HG02588 (cell line): ENCODE measurements at regions not wholly inside any gene's neighbourhood (a gene's known extent, or its start where the extent isn't known, plus 50 kb on each side); places are given as distances from the start of the nearest gene placed in this dataset.
"Not testable (repeated sequence)": the region's sequence is repeated elsewhere in the genome, so short reads cannot be mapped to it uniquely, and the experiment has no call there.

Experiments used
- ATAC-seq: cut with Tn5 transposase; IDR thresholded peaks from one replicate; pipeline ENCODE4 v1.9.1; 2021; ENCODE audit warnings: mild to moderate bottlenecking, moderate library complexity; ENCODE audit not compliant: unreplicated experiment

- no peak for ATAC-seq
These were observed 642.5 kb upstream of the SGCD start for GRCh38 chr5:155684417-155684816.

DNA sequence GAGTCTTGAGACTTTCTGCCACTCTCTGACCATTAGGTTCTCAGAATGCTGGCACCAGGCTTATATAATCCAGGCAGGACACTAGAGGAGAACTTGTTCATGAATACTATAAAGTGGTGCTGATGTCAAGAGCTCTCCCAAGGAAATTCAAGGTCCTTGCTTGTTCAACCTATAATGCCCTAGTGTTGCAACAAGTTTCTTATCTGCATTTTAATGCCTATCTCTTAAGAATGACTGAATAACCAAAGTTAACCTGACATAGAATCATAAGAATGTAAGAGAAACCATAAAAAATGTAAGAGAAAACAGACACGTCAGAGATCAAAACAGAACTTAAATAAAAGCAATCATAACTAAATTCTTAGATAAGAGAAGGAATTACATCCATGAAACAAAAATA is 640.8 kb upstream of the SGCD start:
- ATAC-seq: no peak

- ATAC-seq: no peak
These were observed 637.6 kb upstream of the SGCD start for GRCh38 chr5:155689406-155689805.

- ATAC-seq: no peak
These were observed 630.6 kb upstream of the SGCD start for GRCh38 chr5:155696362-155696761.

GRCh38 chr5:155697236-155697635 is 629.7 kb upstream of the SGCD start:
- no peak for ATAC-seq

- ATAC-seq: no peak
These were observed 627.6 kb upstream of the SGCD start for GRCh38 chr5:155699385-155699784.

DNA sequence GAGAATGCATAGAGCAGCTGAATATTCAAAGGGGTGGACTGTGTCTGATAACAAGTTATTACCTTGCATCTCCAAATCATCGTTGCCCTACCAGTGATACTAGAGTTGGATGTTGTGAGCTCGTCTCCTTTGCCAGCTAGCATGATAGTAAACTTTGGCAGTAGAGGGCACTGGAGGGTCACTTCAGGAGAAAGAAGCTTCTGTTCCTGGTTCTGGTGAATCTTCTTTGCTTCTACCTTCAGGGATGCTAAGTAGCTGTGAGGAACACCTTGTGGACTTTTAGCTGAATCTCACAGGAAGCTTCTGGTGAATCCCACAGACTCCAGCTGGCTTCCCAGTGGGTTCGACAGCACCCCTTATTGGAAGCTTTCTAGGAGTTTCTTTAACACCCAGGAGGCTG is 626.6 kb upstream of the SGCD start:
- ATAC-seq: no peak

DNA sequence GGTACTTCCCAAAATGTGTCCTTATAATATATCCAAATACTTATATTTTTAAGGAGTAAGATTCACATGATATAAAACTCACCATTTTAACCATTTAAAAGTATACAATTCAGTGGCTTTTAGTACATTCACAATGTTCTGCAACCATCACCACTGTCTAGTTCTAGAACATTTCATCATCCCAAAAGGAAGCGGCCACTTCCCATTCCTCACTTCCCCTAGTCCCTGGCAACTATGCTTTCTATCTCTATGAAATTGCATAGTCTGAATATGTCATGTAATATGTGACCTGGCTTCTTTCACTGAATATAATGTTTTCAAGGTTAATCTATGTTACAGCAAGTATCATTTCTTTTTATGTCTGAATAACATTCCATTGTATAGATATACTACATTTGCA is 615.1 kb upstream of the SGCD start:
- no peak for ATAC-seq

GRCh38 chr5:155714435-155714834 is 612.5 kb upstream of the SGCD start:
- ATAC-seq: not testable (repeated sequence)

- ATAC-seq: no peak
These were observed 600.7 kb upstream of the SGCD start for GRCh38 chr5:155726267-155726666.

DNA sequence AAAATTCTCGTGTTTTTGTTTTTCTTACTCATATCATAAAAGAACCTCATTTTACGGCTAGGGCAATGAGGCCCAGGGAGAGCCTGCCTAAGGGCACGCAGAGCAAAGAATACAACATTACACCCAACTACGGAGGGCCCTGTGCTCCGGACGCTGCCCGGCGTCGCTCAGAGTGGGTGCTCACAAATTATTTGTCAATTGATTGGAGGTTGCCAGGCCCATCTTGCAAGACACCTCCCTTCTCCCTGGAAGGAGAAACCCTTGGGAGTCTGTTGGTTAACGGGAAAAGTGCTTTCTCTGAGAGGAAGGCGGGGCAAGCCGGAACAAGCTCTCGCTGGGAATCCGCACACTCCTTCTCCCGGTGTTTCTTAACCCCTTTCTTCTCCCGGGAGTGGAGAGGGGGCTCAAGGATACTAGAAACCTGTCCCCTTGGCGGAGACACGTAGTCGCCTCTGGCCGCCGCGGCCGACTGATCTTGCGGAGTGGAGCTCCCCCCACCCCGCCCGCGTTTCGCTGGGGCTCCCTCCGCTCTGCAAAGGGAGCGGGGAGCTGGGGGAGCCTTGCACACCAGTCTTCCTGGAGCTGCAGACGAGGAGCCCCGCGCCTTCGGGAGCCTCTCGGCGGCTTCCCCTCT is 599.3 kb upstream of the SGCD start:
- ATAC-seq: no peak

DNA sequence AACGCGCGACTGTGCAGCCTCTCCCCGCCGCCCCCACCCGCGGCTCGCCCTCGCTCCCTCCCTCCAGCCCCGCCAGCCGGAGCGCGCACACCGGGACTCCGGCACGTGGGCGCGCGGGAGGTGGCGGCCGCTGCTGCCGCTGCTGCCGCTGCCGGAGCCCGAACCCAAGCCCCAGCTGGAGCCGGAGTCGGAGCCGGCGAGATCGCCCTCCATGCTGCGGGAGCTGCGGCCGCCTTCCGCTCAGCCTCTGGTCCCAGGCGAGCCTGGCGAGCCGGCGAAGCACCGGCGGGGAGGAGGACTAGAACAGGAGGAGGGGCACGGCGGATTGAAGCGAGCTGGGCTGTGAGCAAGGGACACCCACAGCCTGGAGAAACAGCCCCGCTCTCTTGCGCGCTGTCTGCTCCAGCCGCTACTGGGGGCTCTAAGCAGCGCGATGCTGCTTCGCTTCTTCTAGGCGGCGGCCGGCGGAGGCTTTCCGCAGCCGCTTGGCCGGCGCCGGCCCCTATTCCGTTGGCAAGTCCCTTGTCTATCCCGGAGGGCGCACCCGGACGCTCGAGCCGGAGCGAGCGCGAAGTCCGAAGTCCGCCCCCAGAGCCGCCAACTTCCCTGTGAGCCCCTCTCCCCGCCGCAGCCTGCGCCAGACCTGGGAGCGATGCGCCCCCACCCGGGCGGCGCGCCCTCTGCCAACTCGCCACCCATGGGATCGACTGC is 598.7 kb upstream of the SGCD start:
- no peak for ATAC-seq

DNA sequence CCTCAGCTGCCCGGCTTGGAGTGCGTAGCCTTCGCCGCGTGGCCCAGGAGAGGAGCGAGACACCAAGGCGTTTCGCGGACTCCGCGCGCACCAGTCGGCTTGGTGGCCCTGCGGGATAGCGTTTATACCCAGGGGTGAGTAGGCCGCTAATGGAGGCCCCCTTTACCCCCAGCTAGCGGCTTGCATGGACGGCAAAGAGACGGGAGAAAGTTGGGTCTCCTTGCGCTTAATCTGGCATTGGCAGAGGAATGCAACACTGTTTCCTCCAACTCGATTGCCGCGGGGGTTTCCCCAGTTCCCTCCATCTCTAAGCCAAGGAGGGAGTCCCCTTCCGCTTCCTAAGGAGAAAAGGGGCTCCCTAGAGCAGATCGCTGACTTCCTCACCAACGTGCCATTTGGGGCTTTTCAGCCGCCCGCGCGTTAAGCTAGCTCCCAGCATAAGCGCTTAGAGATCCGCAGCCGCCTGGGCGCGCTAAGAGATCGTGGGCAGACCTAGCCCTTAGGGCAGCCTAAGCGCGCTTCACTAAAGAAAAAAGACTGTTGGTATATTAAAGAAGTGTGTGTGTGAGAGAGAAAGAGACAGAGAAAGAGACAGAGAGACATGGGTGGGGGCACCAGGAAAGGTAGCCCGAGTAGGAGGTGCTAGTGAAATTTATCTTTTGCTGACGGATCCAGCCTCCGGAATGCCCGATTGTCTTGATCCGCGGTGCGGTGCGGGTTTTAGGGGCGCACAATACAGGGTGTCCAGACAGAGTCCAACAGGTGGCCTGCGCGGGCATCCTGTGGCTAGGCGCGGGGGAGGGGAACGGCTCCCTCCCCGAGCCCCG is 597.9 kb upstream of the SGCD start:
- ATAC-seq: no peak

GRCh38 chr5:155729684-155730059 is 597.3 kb upstream of the SGCD start:
- no peak for ATAC-seq

GRCh38 chr5:155732587-155733376 is 594.2 kb upstream of the SGCD start:
- ATAC-seq: no peak

DNA sequence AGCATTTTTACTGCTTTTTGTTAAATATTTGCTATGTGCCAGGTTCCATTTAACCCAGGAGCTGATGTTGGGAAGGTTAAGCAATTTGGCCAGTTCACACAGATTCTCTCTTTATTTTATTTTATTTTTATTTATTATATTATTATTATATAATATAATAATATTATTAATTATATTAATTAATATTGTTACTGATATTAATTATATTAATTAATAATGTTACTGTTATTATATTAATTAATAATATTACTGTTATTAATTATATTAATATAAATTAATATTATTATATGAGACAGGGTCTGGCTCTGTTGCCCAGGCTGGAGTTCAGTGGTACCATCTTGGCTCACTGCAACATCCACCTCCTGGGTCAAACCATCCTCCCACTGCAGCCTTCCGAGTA is 593.0 kb upstream of the SGCD start:
- no peak for ATAC-seq

DNA sequence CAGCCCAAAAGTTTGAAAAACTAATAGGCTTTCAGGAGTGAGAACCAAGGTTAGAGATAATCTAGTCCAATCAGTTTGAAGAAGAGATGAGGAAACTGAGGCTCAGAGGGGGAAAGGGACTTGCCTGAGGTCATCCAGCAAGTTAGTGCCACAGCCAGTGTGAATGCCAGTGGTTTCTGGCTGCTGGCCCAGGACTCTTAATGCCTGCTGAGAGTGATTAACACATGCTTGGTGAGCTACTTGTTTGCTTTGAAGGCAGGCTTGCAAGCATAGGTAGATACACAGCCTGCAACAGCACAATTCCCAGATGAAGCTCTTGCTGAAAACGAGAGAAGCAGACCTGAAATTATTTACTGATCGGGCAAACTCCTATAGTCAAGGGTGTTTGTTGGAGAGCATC is 591.6 kb upstream of the SGCD start:
- no peak for ATAC-seq

DNA sequence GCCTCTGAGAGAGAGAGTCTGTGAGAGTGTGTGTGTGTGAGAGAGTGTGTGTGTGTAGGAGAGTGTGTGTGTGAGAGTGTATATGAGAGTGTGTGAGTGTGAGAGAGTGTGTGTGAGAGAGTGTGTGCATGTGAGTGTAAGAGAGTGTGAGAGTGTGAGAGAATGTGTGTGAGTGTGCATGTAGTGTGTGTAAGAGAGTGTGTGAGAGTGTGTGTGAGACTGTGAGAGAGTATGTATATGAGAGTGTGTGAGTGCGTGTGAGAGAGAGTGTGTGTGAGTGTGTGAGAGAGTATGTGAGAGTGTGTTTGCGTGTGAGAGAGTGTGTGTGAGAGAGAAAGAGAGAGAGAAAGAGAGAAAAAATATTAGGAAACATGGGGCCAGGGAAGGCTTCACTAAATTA is 588.3 kb upstream of the SGCD start:
- ATAC-seq: no peak

DNA sequence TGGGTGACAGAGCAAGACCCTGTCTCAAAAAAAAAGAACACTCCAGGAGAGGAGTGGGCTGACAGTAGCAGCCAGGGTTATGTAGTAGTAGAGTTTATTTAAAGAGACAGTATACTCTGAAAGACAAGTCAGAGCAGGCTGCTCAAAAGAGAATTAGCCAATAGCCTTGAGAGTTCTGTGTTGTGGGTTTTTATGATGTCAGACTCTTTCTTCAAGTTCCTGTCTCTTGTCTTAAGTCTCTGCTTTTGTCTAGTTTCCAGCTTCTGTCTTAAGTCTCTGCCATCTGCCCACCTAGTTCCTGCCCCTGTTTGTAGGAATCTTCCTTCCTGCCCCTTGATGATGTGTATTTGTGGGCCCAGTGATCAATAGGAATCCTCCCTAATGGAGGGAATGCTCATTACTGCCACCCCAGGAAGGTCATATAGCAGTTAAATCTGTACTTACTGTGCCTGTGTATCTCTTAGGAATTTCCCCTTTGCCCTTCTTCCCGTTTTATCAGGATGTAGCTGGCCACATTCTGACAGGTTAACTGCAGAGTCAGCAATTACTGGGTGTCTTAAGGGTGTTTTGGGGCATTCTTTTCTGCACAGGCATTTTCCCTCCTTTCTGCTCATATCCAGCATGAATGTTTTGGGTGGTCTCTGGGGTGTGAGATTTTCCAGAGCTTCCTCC is 580.5 kb upstream of the SGCD start:
- ATAC-seq: no peak

GRCh38 chr5:155750101-155750500 is 576.9 kb upstream of the SGCD start:
- no peak for ATAC-seq

- ATAC-seq: no peak
These were observed 576.4 kb upstream of the SGCD start for GRCh38 chr5:155750571-155750970.
